GM10248 (cell line): ENCODE measurements at regions not wholly inside any gene's neighbourhood (a gene's known extent, or its start where the extent isn't known, plus 50 kb on each side); places are given as distances from the start of the nearest gene placed in this dataset.

ENCODE experiments used
- CTCF ChIA-PET: fragments of 300-600 bp; sonication (Branson Sonifier 250); formaldehyde crosslinking; extraction: SDS; loops from one replicate; lab custom pipeline; 2021; ENCODE audit warnings: antibody characterized with exemption; lab: Yijun Ruan, JAX
- POLR2A ChIA-PET: fragments of 350-650 bp; sonication (Branson Sonifier 250); formaldehyde crosslinking; extraction: SDS; loops from one replicate; lab custom pipeline; 2020; ENCODE audit warnings: antibody characterized with exemption; lab: Yijun Ruan, JAX
- DNase-seq: peaks from one replicate; pipeline ENCODE4 v3.0.0; 2012; ENCODE audit errors: extremely low spot score
- CTCF ChIP-seq: IDR thresholded peaks from 2 replicates; pipeline ENCODE4 v1.5.1; 2012; ENCODE audit warnings: mild to moderate bottlenecking, low read depth; ENCODE audit errors: extremely low read depth, missing control alignments, control extremely low read depth

DNA sequence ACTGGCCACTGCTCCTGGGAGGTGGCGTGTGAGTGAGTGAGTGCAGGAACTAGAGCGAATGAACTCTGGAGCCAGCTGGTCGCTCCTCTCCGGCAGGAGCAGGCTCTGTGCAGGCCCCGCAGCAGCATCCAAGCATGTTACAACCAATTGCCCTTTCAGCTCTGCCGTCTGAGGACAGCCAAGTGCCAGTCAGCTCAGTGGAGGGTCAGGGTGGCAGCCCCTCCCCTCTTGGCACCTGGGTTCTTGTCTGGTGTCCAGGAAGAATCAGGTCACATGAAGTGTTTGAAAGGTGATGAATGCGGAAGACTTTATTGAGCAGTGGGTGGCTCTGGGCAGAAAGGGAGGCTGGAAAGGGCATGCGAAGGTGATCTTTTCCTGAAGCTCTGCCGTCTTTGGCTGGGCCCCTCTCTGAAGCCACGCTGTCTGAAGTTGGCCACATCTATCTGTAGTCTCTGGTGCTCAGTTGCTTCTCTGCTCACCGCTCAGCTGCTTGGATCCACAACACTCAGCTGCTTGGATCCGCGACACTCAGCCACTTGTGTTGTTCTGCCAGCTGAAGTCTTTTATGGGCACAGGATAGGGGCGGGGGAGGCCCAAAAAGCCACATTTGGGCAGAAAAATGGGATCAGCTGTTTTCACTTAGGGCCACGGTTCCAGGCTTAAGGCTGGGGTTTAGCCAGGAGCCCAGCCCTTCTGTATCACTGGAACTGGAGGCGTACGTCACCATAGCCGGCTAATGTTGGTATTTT lies 139.8 kb downstream of the ADSS2 start:
- POLR2A ChIA-PET = no interaction called here
- TF ChIP-seq CTCF = no peak
- CTCF ChIA-PET = interaction anchor here (1.2 to 1.6 kb wide), 3 partner anchors 12 to 17 kb away, joined by 4 to 6 read pairs (median 5); no protein-coding TSS in a partner anchor
- no peak for DNase-seq

- CTCF ChIA-PET = interaction anchor here (1.1 kb wide), 1 partner anchor 14 kb away, joined by 4 read pairs; no protein-coding TSS in a partner anchor
- POLR2A ChIA-PET = no interaction called here
- DNase-seq = no peak
- TF ChIP-seq CTCF = no peak
These were observed 138.4 kb downstream of the ADSS2 start for GRCh38 chr1:244313346-244313745.

DNA sequence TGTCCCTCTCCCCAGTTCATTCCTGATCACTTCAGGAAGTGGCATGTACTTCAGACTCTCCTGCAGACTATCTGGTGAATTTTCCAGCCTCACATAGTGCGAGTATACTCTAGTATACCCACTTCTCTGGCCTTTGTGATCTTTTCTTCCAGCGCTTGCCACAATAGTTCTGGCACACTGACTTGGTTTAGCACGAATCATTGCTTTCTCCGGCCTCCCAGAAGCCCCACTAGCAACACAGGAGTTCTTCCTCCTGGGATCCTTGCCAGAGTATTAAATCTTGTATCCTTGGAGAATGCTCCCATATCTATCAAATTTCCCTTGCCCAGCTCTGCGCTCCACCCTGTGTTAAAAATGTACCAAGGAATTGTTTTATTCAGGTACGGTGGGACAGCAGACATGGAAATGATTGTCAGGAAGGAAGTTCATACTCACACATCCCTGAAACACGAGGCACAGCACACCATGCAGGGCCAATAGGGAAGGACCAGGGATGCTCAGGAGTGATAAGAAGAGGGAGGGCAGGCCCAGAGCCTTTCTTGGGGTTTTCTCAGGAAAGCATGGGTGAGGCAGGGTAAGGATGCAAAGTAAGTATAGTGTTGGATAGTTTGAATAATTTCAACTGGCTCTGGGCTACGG lies 136.7 kb downstream of the ADSS2 start:
- POLR2A ChIA-PET = no interaction called here
- no peak for DNase-seq
- CTCF ChIA-PET = interaction anchor here (0.8 kb wide), 1 partner anchor 16 kb away, joined by 3 read pairs; no protein-coding TSS in a partner anchor
- no peak for TF ChIP-seq CTCF

- POLR2A ChIA-PET = no interaction called here
These were observed 135.7 kb downstream of the ADSS2 start for GRCh38 chr1:244315996-244316395.

GRCh38 chr1:244316407-244316806 lies 135.3 kb downstream of the ADSS2 start:
- DNase-seq = no peak
- ChIA-PET CTCF (no interaction called here), POLR2A (no interaction called here)
- no peak for TF ChIP-seq CTCF

More at GRCh38 chr1:244315996-244316395, 135.7 kb downstream of the ADSS2 start:
- no peak for DNase-seq
- CTCF ChIA-PET = no interaction called here
- TF ChIP-seq CTCF = no peak

DNA sequence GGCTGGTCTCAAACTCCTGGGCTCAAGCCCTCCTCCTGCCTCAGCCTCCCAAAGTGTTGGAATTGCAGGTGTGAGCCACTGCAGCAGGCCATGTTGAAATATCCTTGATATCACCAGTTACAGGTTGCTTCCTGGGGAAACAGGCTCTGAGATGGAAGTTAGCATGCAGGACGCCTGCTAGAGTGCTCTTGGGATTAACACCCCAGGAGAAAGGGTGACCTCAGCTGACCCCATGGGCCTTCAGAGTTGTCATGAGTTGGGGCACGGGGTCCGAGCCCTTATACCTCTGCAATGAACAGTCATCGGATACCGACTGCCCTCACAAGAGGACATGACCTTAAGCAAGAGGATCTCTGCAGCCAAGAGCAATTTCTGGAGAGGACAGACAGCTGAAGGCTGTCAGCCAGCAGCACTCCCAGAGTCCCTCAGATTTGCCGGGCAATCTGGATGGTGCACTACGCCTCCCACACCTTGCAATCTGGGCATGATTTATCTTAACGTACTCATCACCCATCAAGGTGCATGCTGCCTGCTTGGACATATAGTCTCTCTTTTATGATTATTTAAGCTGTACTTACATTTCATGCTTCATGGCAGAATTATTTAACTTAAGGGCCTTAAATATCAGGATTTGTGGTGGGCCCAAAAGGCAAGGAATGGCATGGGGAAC lies 134.6 kb downstream of the ADSS2 start:
- CTCF ChIA-PET = no interaction called here
- no peak for DNase-seq
- no peak for TF ChIP-seq CTCF
- POLR2A ChIA-PET = no interaction called here
